RPMI8226 (cell line): ENCODE measurements at regions not wholly inside any gene's neighbourhood (a gene's known extent, or its start where the extent isn't known, plus 50 kb on each side); places are given as distances from the start of the nearest gene placed in this dataset.

Experiments
- DNase-seq: peaks from one replicate; pipeline ENCODE4 v3.0.0-alpha.2; 2015

GRCh38 chr6:120055071-120055470 lies 705.5 kb upstream of the MAN1A1 start:
- no peak for DNase-seq

GRCh38 chr6:120039664-120040063 lies 690.1 kb upstream of the MAN1A1 start:
- no peak for DNase-seq

GRCh38 chr6:120031837-120032236 lies 682.3 kb upstream of the MAN1A1 start:
- no peak for DNase-seq

- DNase-seq: no peak
These were observed 677.2 kb upstream of the MAN1A1 start for GRCh38 chr6:120026791-120027190.

- no peak for DNase-seq
These were observed 660.5 kb upstream of the MAN1A1 start for GRCh38 chr6:120010075-120010474.

GRCh38 chr6:120005292-120005976 lies 655.9 kb upstream of the MAN1A1 start:
- peak; percentile 22 for DNase-seq

- DNase-seq: no peak
These were observed 637.5 kb upstream of the MAN1A1 start for GRCh38 chr6:119986934-119987549.

GRCh38 chr6:119985952-119986736 lies 636.6 kb upstream of the MAN1A1 start:
- DNase-seq: no peak

GRCh38 chr6:119980802-119981201 lies 631.2 kb upstream of the MAN1A1 start:
- no peak for DNase-seq

- no peak for DNase-seq
These were observed 630.3 kb upstream of the MAN1A1 start for GRCh38 chr6:119979862-119980261.

GRCh38 chr6:119978274-119978889 lies 628.8 kb upstream of the MAN1A1 start:
- DNase-seq: peak; percentile 15

- no peak for DNase-seq
These were observed 625.0 kb upstream of the MAN1A1 start for GRCh38 chr6:119974430-119975159.

GRCh38 chr6:119966484-119966883 lies 616.9 kb upstream of the MAN1A1 start:
- DNase-seq: peak; percentile 32

GRCh38 chr6:119965900-119966299 lies 616.3 kb upstream of the MAN1A1 start:
- DNase-seq: no peak

- no peak for DNase-seq
These were observed 615.4 kb upstream of the MAN1A1 start for GRCh38 chr6:119965008-119965407.

GRCh38 chr6:119962505-119962904 lies 612.9 kb upstream of the MAN1A1 start:
- no peak for DNase-seq

GRCh38 chr6:119961450-119961849 lies 611.9 kb upstream of the MAN1A1 start:
- no peak for DNase-seq

GRCh38 chr6:119960456-119960855 lies 610.9 kb upstream of the MAN1A1 start:
- no peak for DNase-seq

- DNase-seq: no peak
These were observed 610.5 kb upstream of the MAN1A1 start for GRCh38 chr6:119960036-119960435.

- no peak for DNase-seq
These were observed 607.6 kb upstream of the MAN1A1 start for GRCh38 chr6:119957195-119957594.

GRCh38 chr6:119952696-119953095 lies 603.1 kb upstream of the MAN1A1 start:
- DNase-seq: no peak

GRCh38 chr6:119950681-119951080 lies 601.1 kb upstream of the MAN1A1 start:
- no peak for DNase-seq
